Tibial artery (tissue), 4 donors: ENCODE measurements at regions not wholly inside any gene's neighbourhood (a gene's known extent, or its start where the extent isn't known, plus 50 kb on each side); places are given as distances from the start of the nearest gene placed in this dataset.
A peak's percentile ranks its signal among the peaks of the same experiment; 100 is the strongest.

Experiments used
- DNase-seq, 2 donors: peaks; one replicate each; pipeline ENCODE4 v3.0.0-alpha.2; 2019
- H3K27ac ChIP-seq, 2 donors: fragments of 200-600 bp; sonication (generic) in 1 of 2; 1 replicate in 1 of 2; 2 replicates in 1 of 2; pipeline ENCODE4 v1.5.1; 2018 to 2019; ENCODE audit warnings: mild to moderate bottlenecking in 1 of 2
- H3K27me3 ChIP-seq, 2 donors: fragments of 200-600 bp; sonication (generic) in 1 of 2; one replicate each; pipeline versions ENCODE4 v1.5.1 to v1.6.0; 2016 to 2019
- H3K36me3 ChIP-seq, 3 donors: fragments of 200-600 bp; sonication (generic) in 2 of 3; one replicate each; pipeline ENCODE4 v1.5.1; 2016 to 2019; ENCODE audit warnings: mild to moderate bottlenecking in 2 of 3
- H3K4me1 ChIP-seq, 4 donors: fragments of 200-600 bp; sonication (generic) in 2 of 4; 1 replicate in 3 of 4; 2 replicates in 1 of 4; pipeline ENCODE4 v1.5.1; 2016 to 2019
- H3K4me3 ChIP-seq, 2 donors: fragments of 200-600 bp; sonication (generic) in 1 of 2; 1 replicate in 1 of 2; 2 replicates in 1 of 2; pipeline ENCODE4 v1.5.1; 2018 to 2019; ENCODE audit warnings: mild to moderate bottlenecking in 2 of 2
- H3K9me3 ChIP-seq, 3 donors: fragments of 200-600 bp; sonication (generic) in 1 of 3; one replicate each; pipeline ENCODE4 v1.5.1; 2016 to 2019
- CTCF ChIP-seq, 2 experiments: fragments of 200-600 bp in 1 of 2; fragments of 450-650 bp in 1 of 2; IDR thresholded peaks; one replicate each; pipeline ENCODE4 v1.5.1; 2017 to 2019; ENCODE audit warnings: antibody characterized with exemption in 2 of 2, mild to moderate bottlenecking in 1 of 2, moderate library complexity in 1 of 2
- intact Hi-C: fragments of 100-400 bp; cut with DNase I; formaldehyde crosslinking; loops from one replicate; pipeline ENCODE4 v1.15.0; 2023; ENCODE audit warnings: low total_unique reads

DNA sequence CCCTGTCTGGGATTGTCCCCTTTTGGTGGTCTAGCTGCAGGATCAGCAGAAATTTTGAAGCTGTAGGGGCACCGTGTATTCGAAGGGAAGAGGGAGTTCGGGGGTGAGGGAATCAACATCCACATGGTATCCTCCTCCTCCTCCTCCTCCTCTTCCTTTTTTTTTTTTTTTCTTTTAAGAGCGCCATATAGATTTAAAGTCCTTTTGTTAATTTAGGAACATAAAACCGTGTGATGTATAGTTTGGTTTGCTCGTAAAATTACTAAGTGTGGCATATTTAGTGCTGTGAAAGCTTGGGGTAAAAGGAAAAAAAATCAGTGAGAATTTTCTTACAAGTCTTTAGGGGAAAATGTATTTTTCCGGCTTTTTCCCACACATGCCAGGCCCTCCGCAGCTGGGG lies 50.1 kb upstream of the GSE1 start:
- DNase-seq = no peak
- no peaks in the 10 kb centered on the region for H3K9me3 ChIP-seq
- peaks cover 0 to 60% (median 25%) of the 10 kb centered on the region in 4 donors for H3K4me1 ChIP-seq
- no peaks in the 10 kb centered on the region for H3K27me3 ChIP-seq
- peak overlapping the region; percentile 59 to 60 for H3K27ac ChIP-seq
- no peak overlapping the region for H3K4me3 ChIP-seq
- H3K36me3 ChIP-seq = no peaks in the 10 kb centered on the region
- TF ChIP-seq CTCF (IDR thresholded peaks at IDR 0.05) = no peak
- intact Hi-C loops = no loop called here
